WTC11 (cell line): ENCODE measurements at regions not wholly inside any gene's neighbourhood (a gene's known extent, or its start where the extent isn't known, plus 50 kb on each side); places are given as distances from the start of the nearest gene placed in this dataset.

Experiments used
- ATAC-seq: fragments of 200-7000 bp; cut with Tn5 transposase; 2 replicates; pipeline ENCODE4 v1.10.0; 2021; ENCODE audit warnings: mild to moderate bottlenecking, moderate library complexity
- CTCF ChIA-PET: fragments of 300-600 bp; sonication (Branson Sonifier 250); formaldehyde crosslinking; loops from one replicate; lab custom pipeline; 2021; ENCODE audit warnings: antibody characterized with exemption; lab: Charles Lee
- POLR2A ChIA-PET: fragments of 350-600 bp; sonication (Branson Sonifier 250); formaldehyde crosslinking; loops from one replicate; lab custom pipeline; 2021; ENCODE audit warnings: antibody characterized with exemption; lab: Charles Lee
- DNase-seq: peaks from one replicate; pipeline ENCODE4 v3.0.0; 2021; ENCODE audit warnings: low spot score
- H3K27ac Mint-ChIP-seq: 2 replicates; pipeline ENCODE4 v1.8.0; 2021; ENCODE audit warnings: mixed read lengths
- H3K27me3 Mint-ChIP-seq: 2 replicates; pipeline ENCODE4 v1.8.0; 2021; ENCODE audit warnings: low read depth, mild to moderate bottlenecking, moderate library complexity, mixed read lengths
- H3K36me3 Mint-ChIP-seq: 2 replicates; pipeline ENCODE4 v1.8.0; 2021; ENCODE audit warnings: mixed read lengths
- H3K4me1 Mint-ChIP-seq: 2 replicates; pipeline ENCODE4 v1.8.0; 2022; ENCODE audit warnings: mixed read lengths
- H3K4me3 Mint-ChIP-seq: 2 replicates; pipeline ENCODE4 v1.8.0; 2021; ENCODE audit warnings: mild to moderate bottlenecking, moderate library complexity, mixed read lengths
- H3K9me3 Mint-ChIP-seq: 2 replicates; pipeline ENCODE4 v1.8.0; 2021; ENCODE audit warnings: mixed read lengths
- ATF1 ChIP-seq: sonication (generic); formaldehyde crosslinking; IDR thresholded peaks from 2 replicates; pipeline ENCODE4 v1.8.1; 2023; ENCODE audit warnings: mild to moderate bottlenecking, moderate library complexity, missing genetic modification reagents
- E2F4 ChIP-seq: sonication (generic); formaldehyde crosslinking; IDR thresholded peaks from 2 replicates; pipeline ENCODE4 v1.8.1; 2022; ENCODE audit warnings: low read depth, mild to moderate bottlenecking, moderate library complexity, missing genetic modification reagents, borderline replicate concordance
- EMX1 ChIP-seq: fragments of 250-450 bp; sonication (Bioruptor Pico); IDR thresholded peaks from 2 replicates; pipeline ENCODE4 v1.8.0; 2021; ENCODE audit warnings: mild to moderate bottlenecking
- ESRRA ChIP-seq: sonication (generic); formaldehyde crosslinking; IDR thresholded peaks from 2 replicates; pipeline ENCODE4 v1.8.1; 2022; ENCODE audit warnings: mild to moderate bottlenecking, missing genetic modification reagents, borderline replicate concordance
- FOXJ3 ChIP-seq: sonication (generic); formaldehyde crosslinking; IDR thresholded peaks from 2 replicates; pipeline ENCODE4 v1.9.0; 2021; ENCODE audit warnings: missing genetic modification reagents, mild to moderate bottlenecking, borderline replicate concordance
- HMGA2 ChIP-seq: fragments of 250-450 bp; sonication (Bioruptor Pico); IDR thresholded peaks from 2 replicates; pipeline ENCODE4 v1.4.0; 2021; ENCODE audit warnings: mild to moderate bottlenecking, moderate library complexity
- NR3C1 ChIP-seq: sonication (generic); formaldehyde crosslinking; conservative IDR thresholded peaks from 2 replicates; pipeline ENCODE4 v1.8.1; 2023; ENCODE audit warnings: low read depth, mild to moderate bottlenecking, missing genetic modification reagents
- RORB ChIP-seq: fragments of 250-450 bp; sonication (Bioruptor Pico); IDR thresholded peaks from 2 replicates; pipeline ENCODE4 v1.9.0; 2021; ENCODE audit warnings: mild to moderate bottlenecking
- SMAD4 ChIP-seq: sonication (generic); formaldehyde crosslinking; IDR thresholded peaks from 2 replicates; pipeline ENCODE4 v1.8.0; 2022; ENCODE audit warnings: mild to moderate bottlenecking, missing genetic modification reagents
- TP53 ChIP-seq: sonication (generic); formaldehyde crosslinking; IDR thresholded peaks from 2 replicates; pipeline ENCODE4 v1.8.1; 2023; ENCODE audit warnings: mild to moderate bottlenecking, missing genetic modification reagents
- ZBTB43 ChIP-seq: sonication (generic); formaldehyde crosslinking; IDR thresholded peaks from 2 replicates; pipeline ENCODE4 v1.8.1; 2023; ENCODE audit warnings: mild to moderate bottlenecking, missing genetic modification reagents
- ZNF317 ChIP-seq: sonication (generic); formaldehyde crosslinking; IDR thresholded peaks from 2 replicates; pipeline ENCODE4 v1.8.1; 2023; ENCODE audit warnings: low read depth, mild to moderate bottlenecking, moderate library complexity, missing genetic modification reagents, borderline replicate concordance
- ZNF423 ChIP-seq: fragments of 250-450 bp; sonication (Bioruptor Pico); IDR thresholded peaks from 2 replicates; pipeline ENCODE4 v2.1.2; 2022; ENCODE audit warnings: mild to moderate bottlenecking, moderate library complexity
- TF ChIP-seq, protein P1 (sequence below): sonication (generic); formaldehyde crosslinking; IDR thresholded peaks from 2 replicates; pipeline ENCODE4 v1.8.1; 2023; ENCODE audit warnings: mild to moderate bottlenecking, missing genetic modification reagents
- TF ChIP-seq, protein P2 (sequence below): sonication (generic); formaldehyde crosslinking; IDR thresholded peaks from 2 replicates; pipeline ENCODE4 v1.8.0; 2022; ENCODE audit warnings: mild to moderate bottlenecking, missing genetic modification reagents
- TF ChIP-seq, protein P3 (sequence below): sonication (generic); formaldehyde crosslinking; IDR thresholded peaks from 2 replicates; pipeline ENCODE4 v1.8.0; 2022; ENCODE audit warnings: mild to moderate bottlenecking, missing genetic modification reagents
- TF ChIP-seq, protein P4 (sequence below): sonication (generic); formaldehyde crosslinking; IDR thresholded peaks from 2 replicates; pipeline ENCODE4 v1.8.1; 2023; ENCODE audit warnings: mild to moderate bottlenecking, missing genetic modification reagents, borderline replicate concordance

DNA sequence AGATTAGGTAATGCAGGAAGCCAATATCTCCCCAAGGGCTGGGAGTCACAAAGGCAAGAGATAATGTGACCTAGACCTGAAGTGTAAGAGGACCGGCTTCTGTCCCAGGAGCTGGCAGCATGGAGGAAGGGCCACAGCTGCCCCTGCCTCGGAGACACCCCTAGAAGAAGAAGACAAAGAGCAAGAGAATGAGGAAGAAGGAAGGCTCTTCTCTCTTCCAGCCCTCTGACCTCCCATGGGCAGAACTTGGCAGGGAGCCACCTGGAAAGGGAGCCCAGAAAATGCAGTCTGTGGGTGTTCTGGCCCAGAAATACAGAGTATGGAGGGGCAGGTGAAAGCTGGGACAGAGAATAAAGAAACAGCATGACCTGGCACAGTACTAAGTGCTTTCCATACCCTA is 151.0 kb downstream of the C5orf15 start (continued):
- TF ChIP-seq, protein P1, sequence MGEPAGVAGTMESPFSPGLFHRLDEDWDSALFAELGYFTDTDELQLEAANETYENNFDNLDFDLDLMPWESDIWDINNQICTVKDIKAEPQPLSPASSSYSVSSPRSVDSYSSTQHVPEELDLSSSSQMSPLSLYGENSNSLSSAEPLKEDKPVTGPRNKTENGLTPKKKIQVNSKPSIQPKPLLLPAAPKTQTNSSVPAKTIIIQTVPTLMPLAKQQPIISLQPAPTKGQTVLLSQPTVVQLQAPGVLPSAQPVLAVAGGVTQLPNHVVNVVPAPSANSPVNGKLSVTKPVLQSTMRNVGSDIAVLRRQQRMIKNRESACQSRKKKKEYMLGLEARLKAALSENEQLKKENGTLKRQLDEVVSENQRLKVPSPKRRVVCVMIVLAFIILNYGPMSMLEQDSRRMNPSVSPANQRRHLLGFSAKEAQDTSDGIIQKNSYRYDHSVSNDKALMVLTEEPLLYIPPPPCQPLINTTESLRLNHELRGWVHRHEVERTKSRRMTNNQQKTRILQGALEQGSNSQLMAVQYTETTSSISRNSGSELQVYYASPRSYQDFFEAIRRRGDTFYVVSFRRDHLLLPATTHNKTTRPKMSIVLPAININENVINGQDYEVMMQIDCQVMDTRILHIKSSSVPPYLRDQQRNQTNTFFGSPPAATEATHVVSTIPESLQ (CRISPR knock-in tag) = no peak
- TF ChIP-seq ZNF317 (CRISPR knock-in tag) (no peak), SMAD4 (CRISPR knock-in tag) (no peak), HMGA2 (CRISPR knock-in tag) (no peak), EMX1 (CRISPR knock-in tag) (no peak), E2F4 (no peak)

GRCh38 chr5:133816791-133817190 is 151.6 kb downstream of the C5orf15 start:
- POLR2A ChIA-PET = no interaction called here
- Mint-ChIP-seq H3K36me3 (no peaks in the 10 kb centered on the region), H3K4me3 (no peak overlapping the region), H3K27me3 (no peaks in the 10 kb centered on the region; the same call in 1 of the 2 replicates), H3K4me1 (peaks cover 5% of the 10 kb centered on the region; the same call in 1 of the 2 replicates), H3K9me3 (no peaks in the 10 kb centered on the region), H3K27ac (no peak overlapping the region)
- DNase-seq (no peak), ATAC-seq (no peak)
- CTCF ChIA-PET = no interaction called here
- TF ChIP-seq ZBTB43 (no peak), EMX1 (CRISPR knock-in tag) (no peak), ZNF423 (CRISPR knock-in tag) (no peak), FOXJ3 (CRISPR knock-in tag) (no peak), TP53 (CRISPR knock-in tag) (no peak), ATF1 (CRISPR knock-in tag) (no peak), NR3C1 (CRISPR knock-in tag) (no peak), ESRRA (no peak), RORB (CRISPR knock-in tag) (no peak)
- TF ChIP-seq, protein P2, sequence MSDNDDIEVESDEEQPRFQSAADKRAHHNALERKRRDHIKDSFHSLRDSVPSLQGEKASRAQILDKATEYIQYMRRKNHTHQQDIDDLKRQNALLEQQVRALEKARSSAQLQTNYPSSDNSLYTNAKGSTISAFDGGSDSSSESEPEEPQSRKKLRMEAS (CRISPR knock-in tag) = no peak
- TF ChIP-seq, protein P3, sequence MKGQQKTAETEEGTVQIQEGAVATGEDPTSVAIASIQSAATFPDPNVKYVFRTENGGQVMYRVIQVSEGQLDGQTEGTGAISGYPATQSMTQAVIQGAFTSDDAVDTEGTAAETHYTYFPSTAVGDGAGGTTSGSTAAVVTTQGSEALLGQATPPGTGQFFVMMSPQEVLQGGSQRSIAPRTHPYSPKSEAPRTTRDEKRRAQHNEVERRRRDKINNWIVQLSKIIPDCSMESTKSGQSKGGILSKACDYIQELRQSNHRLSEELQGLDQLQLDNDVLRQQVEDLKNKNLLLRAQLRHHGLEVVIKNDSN (CRISPR knock-in tag) = no peak
- TF ChIP-seq, protein P4, sequence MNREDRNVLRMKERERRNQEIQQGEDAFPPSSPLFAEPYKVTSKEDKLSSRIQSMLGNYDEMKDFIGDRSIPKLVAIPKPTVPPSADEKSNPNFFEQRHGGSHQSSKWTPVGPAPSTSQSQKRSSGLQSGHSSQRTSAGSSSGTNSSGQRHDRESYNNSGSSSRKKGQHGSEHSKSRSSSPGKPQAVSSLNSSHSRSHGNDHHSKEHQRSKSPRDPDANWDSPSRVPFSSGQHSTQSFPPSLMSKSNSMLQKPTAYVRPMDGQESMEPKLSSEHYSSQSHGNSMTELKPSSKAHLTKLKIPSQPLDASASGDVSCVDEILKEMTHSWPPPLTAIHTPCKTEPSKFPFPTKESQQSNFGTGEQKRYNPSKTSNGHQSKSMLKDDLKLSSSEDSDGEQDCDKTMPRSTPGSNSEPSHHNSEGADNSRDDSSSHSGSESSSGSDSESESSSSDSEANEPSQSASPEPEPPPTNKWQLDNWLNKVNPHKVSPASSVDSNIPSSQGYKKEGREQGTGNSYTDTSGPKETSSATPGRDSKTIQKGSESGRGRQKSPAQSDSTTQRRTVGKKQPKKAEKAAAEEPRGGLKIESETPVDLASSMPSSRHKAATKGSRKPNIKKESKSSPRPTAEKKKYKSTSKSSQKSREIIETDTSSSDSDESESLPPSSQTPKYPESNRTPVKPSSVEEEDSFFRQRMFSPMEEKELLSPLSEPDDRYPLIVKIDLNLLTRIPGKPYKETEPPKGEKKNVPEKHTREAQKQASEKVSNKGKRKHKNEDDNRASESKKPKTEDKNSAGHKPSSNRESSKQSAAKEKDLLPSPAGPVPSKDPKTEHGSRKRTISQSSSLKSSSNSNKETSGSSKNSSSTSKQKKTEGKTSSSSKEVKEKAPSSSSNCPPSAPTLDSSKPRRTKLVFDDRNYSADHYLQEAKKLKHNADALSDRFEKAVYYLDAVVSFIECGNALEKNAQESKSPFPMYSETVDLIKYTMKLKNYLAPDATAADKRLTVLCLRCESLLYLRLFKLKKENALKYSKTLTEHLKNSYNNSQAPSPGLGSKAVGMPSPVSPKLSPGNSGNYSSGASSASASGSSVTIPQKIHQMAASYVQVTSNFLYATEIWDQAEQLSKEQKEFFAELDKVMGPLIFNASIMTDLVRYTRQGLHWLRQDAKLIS (CRISPR knock-in tag) = no peak
